SK-N-SH (cell line): ENCODE measurements at regions not wholly inside any gene's neighbourhood (a gene's known extent, or its start where the extent isn't known, plus 50 kb on each side); places are given as distances from the start of the nearest gene placed in this dataset.

Source experiments
- CTCF ChIA-PET: fragments of 300-600, 350-600 bp; formaldehyde crosslinking; extraction: SDS; loops from one replicate; lab custom pipeline; 2021; lab: Yijun Ruan, JAX
- POLR2A ChIA-PET: fragments of 350-600 bp; sonication (Branson Sonifier 250); formaldehyde crosslinking; extraction: SDS; loops from one replicate; lab custom pipeline; 2020; ENCODE audit warnings: antibody characterized with exemption, inconsistent platforms; lab: Yijun Ruan, JAX
- DNase-seq: peaks from one replicate; pipeline ENCODE4 v3.0.0; 2012
- H2AFZ ChIP-seq: fragments of 200-600 bp; sonication (generic); 2 replicates; pipeline ENCODE4 v1.8.1; 2016; ENCODE audit warnings: antibody characterized with exemption, mild to moderate bottlenecking, low read depth
- H3F3A ChIP-seq: fragments of 200-600 bp; sonication (generic); replicated peaks from 2 replicates; pipeline ENCODE3; 2016; ENCODE audit warnings: antibody characterized with exemption, mild to moderate bottlenecking; ENCODE audit not compliant: insufficient read depth
- H3K27ac ChIP-seq, 2 experiments: fragments of 200-500 bp in 1 of 2; fragments of 200-600 bp in 1 of 2; sonication (Bioruptor generic) in 1 of 2; sonication (generic), shearing (Covaris generic) in 1 of 2; 2 replicates each; pipeline versions ENCODE4 v1.5.1 to v1.6.1; 2014 to 2016; ENCODE audit warnings: low read depth in 2 of 2, inconsistent platforms in 1 of 2, low read length in 1 of 2, mild to moderate bottlenecking in 1 of 2, mixed read lengths in 1 of 2
- H3K27me3 ChIP-seq: fragments of 200-600 bp; sonication (generic), shearing (Covaris generic); 2 replicates; pipeline ENCODE4 v1.6.1; 2016; ENCODE audit warnings: mixed run types; ENCODE audit not compliant: insufficient read depth
- H3K36me3 ChIP-seq, 2 experiments: fragments of 200-500 bp in 1 of 2; fragments of 200-600 bp in 1 of 2; sonication (Bioruptor generic) in 1 of 2; sonication (generic) in 1 of 2; replicated peaks in 1 of 2; 2 replicates each; pipeline versions ENCODE3 to v1.5.1; 2014 to 2016; ENCODE audit warnings: low read length in 1 of 2, mild to moderate bottlenecking in 1 of 2; ENCODE audit not compliant: insufficient read depth in 2 of 2, control insufficient read depth in 1 of 2
- H3K4me1 ChIP-seq, 2 experiments: fragments of 200-500 bp in 1 of 2; fragments of 200-600 bp in 1 of 2; sonication (Bioruptor generic) in 1 of 2; sonication (generic), shearing (Covaris generic) in 1 of 2; 2 replicates each; pipeline versions ENCODE4 v1.5.1 to v1.6.1; 2014 to 2016; ENCODE audit warnings: low read depth in 1 of 2, low read length in 1 of 2, mixed run types in 1 of 2; ENCODE audit not compliant: insufficient read depth in 2 of 2, control insufficient read depth in 1 of 2
- H3K4me2 ChIP-seq: fragments of 200-600 bp; sonication (generic), shearing (Covaris generic); 2 replicates; pipeline ENCODE4 v1.6.1; 2017; ENCODE audit warnings: mixed run types
- H3K4me3 ChIP-seq, 2 experiments: fragments of 200-500 bp in 1 of 2; fragments of 200-600 bp in 1 of 2; sonication (Bioruptor generic) in 1 of 2; sonication (generic), shearing (Covaris generic) in 1 of 2; 2 replicates each; pipeline versions ENCODE4 v1.5.1 to v1.8.1; 2014 to 2016; ENCODE audit warnings: low read depth in 2 of 2, inconsistent platforms in 1 of 2, low read length in 1 of 2, mild to moderate bottlenecking in 1 of 2, mixed read lengths in 1 of 2, moderate library complexity in 1 of 2
- H3K79me2 ChIP-seq: fragments of 200-600 bp; sonication (generic); 2 replicates; pipeline ENCODE4 v1.8.1; 2017; ENCODE audit warnings: mild to moderate bottlenecking; ENCODE audit not compliant: insufficient read depth
- H3K9ac ChIP-seq: fragments of 200-600 bp; sonication (generic); 2 replicates; pipeline ENCODE4 v1.6.1; 2017; ENCODE audit warnings: mixed run types
- H3K9me2 ChIP-seq: fragments of 200-600 bp; sonication (generic); 2 replicates; pipeline ENCODE4 v1.6.1; 2017; ENCODE audit warnings: mixed run types
- H3K9me3 ChIP-seq: fragments of 200-600 bp; sonication (generic); 2 replicates; pipeline ENCODE4 v1.6.1; 2017; ENCODE audit warnings: mixed run types, mild to moderate bottlenecking, moderate library complexity
- H4K20me1 ChIP-seq: fragments of 200-600 bp; sonication (generic); 2 replicates; pipeline ENCODE4 v1.6.1; 2017; ENCODE audit warnings: mild to moderate bottlenecking, mixed run types; ENCODE audit not compliant: insufficient read depth
- CHD2 ChIP-seq: fragments of 150-350 bp; IDR thresholded peaks from 2 replicates; pipeline ENCODE4 v1.6.1; 2018; ENCODE audit warnings: low read length; ENCODE audit not compliant: partially characterized antibody
- ELF1 ChIP-seq: IDR thresholded peaks from 2 replicates; pipeline ENCODE4 v1.4.0; 2012
- EZH2phosphoT487 ChIP-seq: fragments of 200-600 bp; sonication (generic); IDR thresholded peaks from 2 replicates; pipeline ENCODE4 v1.6.1; 2017; ENCODE audit warnings: low read depth, mixed run types, mild to moderate bottlenecking, antibody characterized with exemption, moderate library complexity, borderline replicate concordance
- FOSL2 ChIP-seq: IDR thresholded peaks from 2 replicates; pipeline ENCODE4 v1.4.0; 2012; ENCODE audit warnings: low read depth, mild to moderate bottlenecking, moderate library complexity, borderline replicate concordance
- FOXJ3 ChIP-seq: sonication (generic); formaldehyde crosslinking; IDR thresholded peaks from 2 replicates; pipeline ENCODE4 v1.5.1; 2020; ENCODE audit warnings: mild to moderate bottlenecking, missing genetic modification reagents
- FOXM1 ChIP-seq: IDR thresholded peaks from 2 replicates; pipeline ENCODE4 v1.4.0; 2012; ENCODE audit warnings: low read depth, mild to moderate bottlenecking
- JUND ChIP-seq: IDR thresholded peaks from 2 replicates; pipeline ENCODE4 v1.4.0; 2012
- NRF1 ChIP-seq: IDR thresholded peaks from 2 replicates; pipeline ENCODE4 v1.6.1; 2012; ENCODE audit warnings: low read depth, mild to moderate bottlenecking, low read length
- RCOR1 ChIP-seq: fragments of 150-350 bp; IDR thresholded peaks from 2 replicates; pipeline ENCODE4 v1.6.1; 2017; ENCODE audit warnings: antibody characterized with exemption, low read length
- SIN3A ChIP-seq: IDR thresholded peaks from 2 replicates; pipeline ENCODE4 v1.6.1; 2012; ENCODE audit warnings: low read depth, mild to moderate bottlenecking, low read length, moderate library complexity, borderline replicate concordance
- SMC3 ChIP-seq: IDR thresholded peaks from 2 replicates; pipeline ENCODE4 v1.6.1; 2012; ENCODE audit warnings: low read depth, low read length, improper control_type of control experiment
- WGBS: methylation state at CpG from one replicate; pipeline ENCODE4 v1.1.6; 2017; ENCODE audit warnings: low lambda C conversion rate; 5-methylcytosine and 5-hydroxymethylcytosine counted together
- TF ChIP-seq, protein P1 (sequence below): IDR thresholded peaks from 2 replicates; pipeline ENCODE4 v1.6.1; 2012; ENCODE audit warnings: mild to moderate bottlenecking, low read depth, low read length, moderate library complexity
- TF ChIP-seq, protein P2 (sequence below): fragments of 200-600 bp; sonication (generic); IDR thresholded peaks from 2 replicates; pipeline ENCODE4 v1.6.1; 2017; ENCODE audit warnings: antibody characterized with exemption, mild to moderate bottlenecking, moderate library complexity

GRCh38 chr22:19629331-19629719, 85.0 kb upstream of the SEPTIN5 start:
- Histone ChIP-seq H3K36me3 (no peaks in the 10 kb centered on the region), H3K4me1 (no peaks in the 10 kb centered on the region), H3K27me3 (no peaks in the 10 kb centered on the region), H3K27ac (no peak overlapping the region), H3K4me3 (no peak overlapping the region), H3K4me2 (no peak overlapping the region), H4K20me1 (no peaks in the 10 kb centered on the region), H3F3A (no peaks in the 10 kb centered on the region), H3K9me2 (no peaks in the 10 kb centered on the region), H2AFZ (no peak overlapping the region), H3K79me2 (no peaks in the 10 kb centered on the region), H3K9ac (no peak overlapping the region), H3K9me3 (no peaks in the 10 kb centered on the region)
- 52% methylated on average over 12 of the region's 12 CpGs for WGBS
- no peak for DNase-seq
- no peak for TF ChIP-seq FOSL2
- no peak for TF ChIP-seq SMC3
- TF ChIP-seq EZH2phosphoT487 = no peak
- TF ChIP-seq, protein P1, sequence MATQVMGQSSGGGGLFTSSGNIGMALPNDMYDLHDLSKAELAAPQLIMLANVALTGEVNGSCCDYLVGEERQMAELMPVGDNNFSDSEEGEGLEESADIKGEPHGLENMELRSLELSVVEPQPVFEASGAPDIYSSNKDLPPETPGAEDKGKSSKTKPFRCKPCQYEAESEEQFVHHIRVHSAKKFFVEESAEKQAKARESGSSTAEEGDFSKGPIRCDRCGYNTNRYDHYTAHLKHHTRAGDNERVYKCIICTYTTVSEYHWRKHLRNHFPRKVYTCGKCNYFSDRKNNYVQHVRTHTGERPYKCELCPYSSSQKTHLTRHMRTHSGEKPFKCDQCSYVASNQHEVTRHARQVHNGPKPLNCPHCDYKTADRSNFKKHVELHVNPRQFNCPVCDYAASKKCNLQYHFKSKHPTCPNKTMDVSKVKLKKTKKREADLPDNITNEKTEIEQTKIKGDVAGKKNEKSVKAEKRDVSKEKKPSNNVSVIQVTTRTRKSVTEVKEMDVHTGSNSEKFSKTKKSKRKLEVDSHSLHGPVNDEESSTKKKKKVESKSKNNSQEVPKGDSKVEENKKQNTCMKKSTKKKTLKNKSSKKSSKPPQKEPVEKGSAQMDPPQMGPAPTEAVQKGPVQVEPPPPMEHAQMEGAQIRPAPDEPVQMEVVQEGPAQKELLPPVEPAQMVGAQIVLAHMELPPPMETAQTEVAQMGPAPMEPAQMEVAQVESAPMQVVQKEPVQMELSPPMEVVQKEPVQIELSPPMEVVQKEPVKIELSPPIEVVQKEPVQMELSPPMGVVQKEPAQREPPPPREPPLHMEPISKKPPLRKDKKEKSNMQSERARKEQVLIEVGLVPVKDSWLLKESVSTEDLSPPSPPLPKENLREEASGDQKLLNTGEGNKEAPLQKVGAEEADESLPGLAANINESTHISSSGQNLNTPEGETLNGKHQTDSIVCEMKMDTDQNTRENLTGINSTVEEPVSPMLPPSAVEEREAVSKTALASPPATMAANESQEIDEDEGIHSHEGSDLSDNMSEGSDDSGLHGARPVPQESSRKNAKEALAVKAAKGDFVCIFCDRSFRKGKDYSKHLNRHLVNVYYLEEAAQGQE = no peak
- no peak for TF ChIP-seq FOXM1
- TF ChIP-seq, protein P2, sequence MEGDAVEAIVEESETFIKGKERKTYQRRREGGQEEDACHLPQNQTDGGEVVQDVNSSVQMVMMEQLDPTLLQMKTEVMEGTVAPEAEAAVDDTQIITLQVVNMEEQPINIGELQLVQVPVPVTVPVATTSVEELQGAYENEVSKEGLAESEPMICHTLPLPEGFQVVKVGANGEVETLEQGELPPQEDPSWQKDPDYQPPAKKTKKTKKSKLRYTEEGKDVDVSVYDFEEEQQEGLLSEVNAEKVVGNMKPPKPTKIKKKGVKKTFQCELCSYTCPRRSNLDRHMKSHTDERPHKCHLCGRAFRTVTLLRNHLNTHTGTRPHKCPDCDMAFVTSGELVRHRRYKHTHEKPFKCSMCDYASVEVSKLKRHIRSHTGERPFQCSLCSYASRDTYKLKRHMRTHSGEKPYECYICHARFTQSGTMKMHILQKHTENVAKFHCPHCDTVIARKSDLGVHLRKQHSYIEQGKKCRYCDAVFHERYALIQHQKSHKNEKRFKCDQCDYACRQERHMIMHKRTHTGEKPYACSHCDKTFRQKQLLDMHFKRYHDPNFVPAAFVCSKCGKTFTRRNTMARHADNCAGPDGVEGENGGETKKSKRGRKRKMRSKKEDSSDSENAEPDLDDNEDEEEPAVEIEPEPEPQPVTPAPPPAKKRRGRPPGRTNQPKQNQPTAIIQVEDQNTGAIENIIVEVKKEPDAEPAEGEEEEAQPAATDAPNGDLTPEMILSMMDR = no peak
- TF ChIP-seq CHD2 = no peak
- no peak for TF ChIP-seq SIN3A
- TF ChIP-seq RCOR1 = no peak
- no peak for TF ChIP-seq JUND
- no peak for TF ChIP-seq ELF1
- TF ChIP-seq NRF1 = no peak
- no peak for TF ChIP-seq FOXJ3 (CRISPR knock-in tag)
- CTCF ChIA-PET = interaction anchor here (0.6 to 5.6 kb wide), 80 partner anchors 9 to 693 kb away, joined by 3 to 45 read pairs (median 6); partner anchors contain the start of genes C22orf39, CDC45, CLDN5 and ESS2
- POLR2A ChIA-PET = no interaction called here
